GM23338 (cell line): ENCODE measurements at regions not wholly inside any gene's neighbourhood (a gene's known extent, or its start where the extent isn't known, plus 50 kb on each side); places are given as distances from the start of the nearest gene placed in this dataset.

Experiments
- ATAC-seq: fragments of 200-7000 bp; cut with Tn5 transposase; 3 replicates; pipeline ENCODE4 v1.9.1; 2020
- DNase-seq: peaks from one replicate; pipeline ENCODE4 v3.0.0-alpha.2; 2015; ENCODE audit warnings: low spot score
- H2AFZ ChIP-seq: fragments of 200-600 bp; sonication (generic); 2 replicates; pipeline ENCODE4 v1.8.0; 2016; ENCODE audit warnings: antibody characterized with exemption, mild to moderate bottlenecking, moderate library complexity
- H3F3A ChIP-seq: fragments of 200-600 bp; sonication (generic); replicated peaks from 2 replicates; pipeline ENCODE4 v1.8.0; 2017; ENCODE audit warnings: antibody characterized with exemption, mixed run types, low read depth
- H3K27ac ChIP-seq: fragments of 200-600 bp; sonication (generic); 2 replicates; pipeline ENCODE4 v1.6.1; 2016; ENCODE audit warnings: low read depth
- H3K27me3 ChIP-seq: fragments of 200-600 bp; sonication (generic); 2 replicates; pipeline ENCODE4 v1.8.0; 2016; ENCODE audit warnings: mild to moderate bottlenecking, mixed run types, moderate library complexity; ENCODE audit not compliant: insufficient read depth
- H3K36me3 ChIP-seq: fragments of 200-600 bp; sonication (generic); 2 replicates; pipeline ENCODE4 v1.8.0; 2016; ENCODE audit warnings: mild to moderate bottlenecking; ENCODE audit not compliant: insufficient read depth
- H3K4me1 ChIP-seq: fragments of 200-600 bp; sonication (generic); 2 replicates; pipeline ENCODE4 v1.8.0; 2016; ENCODE audit warnings: mild to moderate bottlenecking, moderate library complexity; ENCODE audit not compliant: insufficient read depth
- H3K4me2 ChIP-seq: fragments of 200-600 bp; sonication (generic); 2 replicates; pipeline ENCODE4 v1.7.1; 2017; ENCODE audit warnings: mixed run types
- H3K4me3 ChIP-seq: fragments of 200-600 bp; sonication (generic); 2 replicates; pipeline ENCODE4 v1.6.1; 2016; ENCODE audit warnings: mixed run types
- H3K79me2 ChIP-seq: fragments of 200-600 bp; sonication (generic); replicated peaks from 2 replicates; pipeline ENCODE4 v1.8.0; 2017; ENCODE audit warnings: mild to moderate bottlenecking; ENCODE audit not compliant: insufficient read depth
- H3K9me2 ChIP-seq: fragments of 200-600 bp; sonication (generic); 2 replicates; pipeline ENCODE4 v1.8.0; 2017; ENCODE audit not compliant: insufficient read depth
- H4K20me1 ChIP-seq: fragments of 200-600 bp; sonication (generic); replicated peaks from 2 replicates; pipeline ENCODE4 v1.8.0; 2017; ENCODE audit warnings: mild to moderate bottlenecking; ENCODE audit not compliant: insufficient read depth
- H3K27ac Mint-ChIP-seq: 2 replicates; pipeline ENCODE4 v1.8.0; 2020; ENCODE audit warnings: inconsistent platforms, mild to moderate bottlenecking, moderate library complexity, mixed read lengths
- H3K27me3 Mint-ChIP-seq: 3 replicates; pipeline ENCODE4 v1.8.0; 2022; ENCODE audit warnings: low read depth, mild to moderate bottlenecking, moderate library complexity, mixed read lengths, inconsistent platforms; ENCODE audit not compliant: insufficient read depth, poor library complexity
- H3K36me3 Mint-ChIP-seq: 3 replicates; pipeline ENCODE4 v1.8.0; 2021; ENCODE audit warnings: low read depth, mild to moderate bottlenecking, inconsistent platforms, moderate library complexity, mixed read lengths
- H3K4me1 Mint-ChIP-seq: 3 replicates; pipeline ENCODE4 v1.8.0; 2020; ENCODE audit warnings: mild to moderate bottlenecking, inconsistent platforms, mixed read lengths
- H3K4me3 Mint-ChIP-seq: 3 replicates; pipeline ENCODE4 v1.8.0; 2021; ENCODE audit warnings: moderate library complexity, mild to moderate bottlenecking, inconsistent platforms, mixed read lengths
- H3K9me3 Mint-ChIP-seq: 3 replicates; pipeline ENCODE4 v1.8.0; 2020; ENCODE audit warnings: moderate library complexity, mild to moderate bottlenecking, inconsistent platforms, mixed read lengths
- CREB1 ChIP-seq: fragments of 250-450 bp; sonication (Bioruptor Pico); IDR thresholded peaks from 2 replicates; pipeline ENCODE4 v1.5.0; 2020; ENCODE audit warnings: low read depth, mild to moderate bottlenecking, moderate library complexity
- CTCF ChIP-seq, 2 experiments: fragments of 200-600 bp in 1 of 2; sonication (generic) in 1 of 2; conservative IDR thresholded peaks; 2 replicates each; pipeline versions ENCODE4 v1.5.1 to v1.6.1; 2016 to 2017; ENCODE audit warnings: antibody characterized with exemption in 2 of 2, low read depth in 2 of 2, mild to moderate bottlenecking in 2 of 2, moderate library complexity in 1 of 2
- ETS1 ChIP-seq: IDR thresholded peaks from 2 replicates; pipeline ENCODE4 v1.6.1; 2016; ENCODE audit warnings: antibody characterized with exemption
- EZH2 ChIP-seq: fragments of 200-600 bp; sonication (generic); IDR thresholded peaks from one replicate; pipeline ENCODE4 v1.8.0; 2017; ENCODE audit warnings: antibody characterized with exemption, mild to moderate bottlenecking, low read depth; ENCODE audit not compliant: unreplicated experiment
- EZH2phosphoT487 ChIP-seq: fragments of 200-600 bp; sonication (generic); IDR thresholded peaks from one replicate; pipeline ENCODE4 v1.8.1; 2018; ENCODE audit warnings: antibody characterized with exemption; ENCODE audit not compliant: unreplicated experiment
- JUNB ChIP-seq: IDR thresholded peaks from one replicate; pipeline ENCODE4 v1.6.1; 2016; ENCODE audit warnings: antibody characterized with exemption; ENCODE audit not compliant: unreplicated experiment
- NANOG ChIP-seq: IDR thresholded peaks from 2 replicates; pipeline ENCODE4 v1.6.1; 2016; ENCODE audit warnings: antibody characterized with exemption, borderline replicate concordance
- POLR2AphosphoS5 ChIP-seq: IDR thresholded peaks from 2 replicates; pipeline ENCODE4 v1.6.1; 2016; ENCODE audit warnings: antibody characterized with exemption, low read depth
- REST ChIP-seq: IDR thresholded peaks from one replicate; pipeline ENCODE4 v1.6.1; 2018; ENCODE audit warnings: antibody characterized with exemption; ENCODE audit not compliant: unreplicated experiment
- STAT1 ChIP-seq: IDR thresholded peaks from one replicate; pipeline ENCODE4 v1.6.1; 2016; ENCODE audit warnings: antibody characterized with exemption; ENCODE audit not compliant: unreplicated experiment
- ZNF114 ChIP-seq: fragments of 250-450 bp; sonication (Bioruptor Pico); IDR thresholded peaks from 2 replicates; pipeline ENCODE4 v1.5.0; 2020; ENCODE audit warnings: mild to moderate bottlenecking, moderate library complexity
- ZNF331 ChIP-seq: fragments of 250-450 bp; sonication (Bioruptor Pico); IDR thresholded peaks from 2 replicates; pipeline ENCODE4 v1.5.0; 2020; ENCODE audit warnings: low read depth, mild to moderate bottlenecking, moderate library complexity
- ZNF462 ChIP-seq: fragments of 250-450 bp; sonication (Bioruptor Pico); IDR thresholded peaks from 2 replicates; pipeline ENCODE4 v1.5.0; 2020; ENCODE audit warnings: mild to moderate bottlenecking, moderate library complexity

- no peaks in the 10 kb centered on the region for H3K27me3 ChIP-seq
- ATAC-seq, result no peak
Measured at GRCh38 chr2:7525746-7526145, 608.5 kb downstream of the RNF144A start.

More at GRCh38 chr2:7525746-7526145, 608.5 kb downstream of the RNF144A start:
- DNase-seq, result no peak
- Histone ChIP-seq H3K36me3 (peaks cover 7% of the 10 kb centered on the region; the same call in 1 of the 2 replicates), H4K20me1 (no peaks in the 10 kb centered on the region), H3K27ac (no peak overlapping the region), H3K79me2 (no peaks in the 10 kb centered on the region), H3K4me2 (no peak overlapping the region), H3K4me3 (no peak overlapping the region), H3F3A (no peaks in the 10 kb centered on the region), H3K9me2 (no peaks in the 10 kb centered on the region), H3K4me1 (no peaks in the 10 kb centered on the region), H2AFZ (no peak overlapping the region)
- Mint-ChIP-seq H3K9me3 (peaks cover 27% of the 10 kb centered on the region), H3K27me3 (no peaks in the 10 kb centered on the region), H3K36me3 (peaks cover 25% of the 10 kb centered on the region), H3K27ac (no peak overlapping the region), H3K4me3 (no peak overlapping the region), H3K4me1 (no peaks in the 10 kb centered on the region; the same call in 2 of the 3 replicates)
- TF ChIP-seq EZH2phosphoT487, result no peak
- no peak for TF ChIP-seq EZH2
- TF ChIP-seq POLR2AphosphoS5, result no peak
- no peak for TF ChIP-seq STAT1
- TF ChIP-seq ETS1, result no peak
- no peak for TF ChIP-seq ZNF462 (CRISPR knock-in tag)
- TF ChIP-seq CTCF (conservative IDR thresholded peaks at IDR 0.05; ENCODE audit: low read depth in 2 of 2), result no peak
- no peak for TF ChIP-seq ZNF331 (CRISPR knock-in tag)
- no peak for TF ChIP-seq REST
- TF ChIP-seq NANOG, result no peak
- no peak for TF ChIP-seq CREB1 (CRISPR knock-in tag)
- no peak for TF ChIP-seq ZNF114 (CRISPR knock-in tag)
- no peak for TF ChIP-seq JUNB
